Activated CD8-positive, alpha-beta T cell treated with anti-CD3 and anti-CD28 coated beads, Interleukin-2, amount 10 ng/mL, durations not matched to agents 7 days and 5 days (primary cell): ENCODE measurements at regions not wholly inside any gene's neighbourhood (a gene's known extent, or its start where the extent isn't known, plus 50 kb on each side); places are given as distances from the start of the nearest gene placed in this dataset.
A peak's percentile ranks its signal among the peaks of the same experiment; 100 is the strongest.

Source experiments
- ATAC-seq: fragments of 150-1000 bp; cut with Tn5 transposase; one replicate; pipeline ENCODE4 v1.10.0; 2021; ENCODE audit warnings: moderate library complexity
- CTCF ChIA-PET: fragments of 350-600 bp; sonication (Branson Sonifier 250); formaldehyde crosslinking; loops from one replicate; lab custom pipeline; 2021; ENCODE audit warnings: antibody characterized with exemption; lab: Charles Lee
- POLR2A ChIA-PET: fragments of 350-600 bp; sonication (Branson Sonifier 250); formaldehyde crosslinking; loops from one replicate; lab custom pipeline; 2021; ENCODE audit warnings: antibody characterized with exemption; lab: Charles Lee
- DNase-seq: peaks from one replicate; pipeline ENCODE4 v3.0.0-alpha.2; 2020
- H3K27ac Mint-ChIP-seq: one replicate; pipeline ENCODE4 v1.8.0; 2021; ENCODE audit warnings: mild to moderate bottlenecking, mixed read lengths
- H3K27me3 Mint-ChIP-seq: one replicate; pipeline ENCODE4 v1.8.0; 2021; ENCODE audit warnings: low read depth, mixed read lengths
- H3K36me3 Mint-ChIP-seq: one replicate; pipeline ENCODE4 v1.8.0; 2021; ENCODE audit warnings: low read depth, mixed read lengths
- H3K4me1 Mint-ChIP-seq: one replicate; pipeline ENCODE4 v1.8.0; 2021; ENCODE audit warnings: low read depth, mixed read lengths
- H3K4me3 Mint-ChIP-seq: one replicate; pipeline ENCODE4 v1.8.0; 2021; ENCODE audit warnings: mild to moderate bottlenecking, mixed read lengths
- H3K9me3 Mint-ChIP-seq: one replicate; pipeline ENCODE4 v1.8.0; 2022; ENCODE audit warnings: mixed read lengths; ENCODE audit not compliant: insufficient read depth

GRCh38 chr12:92436856-92437255 is 265.9 kb upstream of the PLEKHG7 start:
- ATAC-seq (no peak), DNase-seq (no peak)
- H3K27ac Mint-ChIP-seq, result no peak overlapping the region
- no peaks in the 10 kb centered on the region for H3K9me3 Mint-ChIP-seq
- CTCF ChIA-PET, result interaction anchor here (1.1 kb wide), 1 partner anchor 446 kb away, joined by 3 read pairs; no protein-coding TSS in a partner anchor
- POLR2A ChIA-PET, result no interaction called here
- peaks cover 9% of the 10 kb centered on the region for H3K4me1 Mint-ChIP-seq
- H3K27me3 Mint-ChIP-seq, result no peaks in the 10 kb centered on the region
- peaks cover 16% of the 10 kb centered on the region for H3K36me3 Mint-ChIP-seq
- no peak overlapping the region for H3K4me3 Mint-ChIP-seq

GRCh38 chr12:92434607-92435025 is 268.2 kb upstream of the PLEKHG7 start:
- Mint-ChIP-seq H3K9me3 (no peaks in the 10 kb centered on the region), H3K4me3 (no peak overlapping the region), H3K4me1 (peaks cover 19% of the 10 kb centered on the region), H3K36me3 (peaks cover 19% of the 10 kb centered on the region), H3K27me3 (no peaks in the 10 kb centered on the region), H3K27ac (no peak overlapping the region)
- ChIA-PET CTCF (no interaction called here), POLR2A (no interaction called here)
- DNase-seq (no peak), ATAC-seq (no peak)

DNA sequence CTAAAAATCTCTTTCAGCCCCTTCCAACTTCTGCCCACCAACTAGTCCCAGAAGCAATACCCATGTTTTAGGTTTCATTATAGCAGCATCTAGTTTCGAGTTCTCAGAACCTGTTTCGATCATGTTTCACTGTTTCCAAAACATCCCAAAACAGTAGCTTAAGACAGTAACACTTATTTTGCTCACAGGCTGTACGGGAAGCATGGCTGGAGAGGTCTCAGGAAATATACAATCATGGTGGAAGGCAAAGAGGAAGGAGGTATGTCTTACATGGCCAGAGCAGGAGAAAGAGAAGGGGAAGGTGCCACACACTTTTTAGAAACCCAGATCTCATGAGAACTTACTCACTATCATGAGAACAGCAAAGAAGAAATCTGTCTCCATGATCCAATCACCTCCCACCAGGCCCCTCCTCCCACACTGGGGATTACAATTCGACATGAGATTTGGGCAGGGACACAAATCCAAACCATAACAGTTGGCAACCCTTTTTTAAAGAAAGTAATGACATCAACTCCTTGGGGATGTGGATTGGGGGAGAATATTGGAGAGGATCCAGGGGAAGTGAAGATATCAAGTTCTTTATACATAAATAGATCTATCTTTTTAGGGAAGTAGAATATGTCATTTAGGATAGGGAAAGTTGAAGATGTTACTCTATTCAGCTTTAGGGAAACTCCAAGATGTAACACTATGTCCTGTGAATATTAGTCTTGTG is 269.9 kb upstream of the PLEKHG7 start:
- no peak overlapping the region for H3K4me3 Mint-ChIP-seq
- peaks cover 19% of the 10 kb centered on the region for H3K36me3 Mint-ChIP-seq
- no peak overlapping the region for H3K27ac Mint-ChIP-seq
- POLR2A ChIA-PET, result no interaction called here
- H3K27me3 Mint-ChIP-seq, result no peaks in the 10 kb centered on the region
- CTCF ChIA-PET, result interaction anchor here (1.4 to 1.8 kb wide), 2 partner anchors 8 to 10 kb away, joined by 3 to 7 read pairs; no protein-coding TSS in a partner anchor
- peaks cover 21% of the 10 kb centered on the region for H3K4me1 Mint-ChIP-seq
- DNase-seq (no peak), ATAC-seq (no peak)
- H3K9me3 Mint-ChIP-seq, result no peaks in the 10 kb centered on the region

GRCh38 chr12:92431146-92431545 is 271.6 kb upstream of the PLEKHG7 start:
- H3K4me3 Mint-ChIP-seq, result no peak overlapping the region
- no peaks in the 10 kb centered on the region for H3K9me3 Mint-ChIP-seq
- ChIA-PET CTCF (interaction anchor here (1.6 to 1.8 kb wide), 2 partner anchors 8 to 24 kb away, joined by 3 to 7 read pairs; no protein-coding TSS in a partner anchor), POLR2A (no interaction called here)
- peaks cover 17% of the 10 kb centered on the region for H3K36me3 Mint-ChIP-seq
- no peaks in the 10 kb centered on the region for H3K27me3 Mint-ChIP-seq
- H3K4me1 Mint-ChIP-seq, result peaks cover 20% of the 10 kb centered on the region
- DNase-seq (peak; percentile 62), ATAC-seq (peak; percentile 81)
- H3K27ac Mint-ChIP-seq, result no peak overlapping the region

DNA sequence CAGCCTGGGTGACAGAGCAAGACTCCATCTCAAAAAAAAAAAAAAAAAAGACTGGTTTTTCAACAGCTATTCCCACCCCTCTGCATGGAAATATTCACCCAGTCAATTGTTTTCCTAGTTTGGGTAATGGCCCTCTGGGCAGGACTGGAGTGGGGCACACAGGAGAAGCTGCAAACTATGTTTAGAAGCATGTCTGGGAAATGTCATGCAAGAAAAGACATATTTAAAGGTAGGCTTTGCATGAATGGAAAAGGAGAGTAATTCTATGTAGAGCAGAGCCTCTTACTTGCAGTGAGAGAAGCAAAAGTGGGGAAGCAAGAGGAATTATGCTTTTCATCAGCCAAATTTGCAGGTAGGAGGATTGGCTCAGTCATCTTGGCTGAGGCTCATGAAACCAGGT is 276.5 kb upstream of the PLEKHG7 start:
- no peaks in the 10 kb centered on the region for H3K27me3 Mint-ChIP-seq
- no peak for ATAC-seq
- no peak overlapping the region for H3K27ac Mint-ChIP-seq
- CTCF ChIA-PET, result no interaction called here
- peaks cover 7% of the 10 kb centered on the region for H3K4me1 Mint-ChIP-seq
- POLR2A ChIA-PET, result no interaction called here
- H3K36me3 Mint-ChIP-seq, result no peaks in the 10 kb centered on the region
- no peak overlapping the region for H3K4me3 Mint-ChIP-seq
- no peak for DNase-seq
- no peaks in the 10 kb centered on the region for H3K9me3 Mint-ChIP-seq

GRCh38 chr12:92425165-92425564 is 277.6 kb upstream of the PLEKHG7 start:
- Mint-ChIP-seq H3K9me3 (no peaks in the 10 kb centered on the region), H3K27ac (no peak overlapping the region), H3K4me1 (peaks cover 3% of the 10 kb centered on the region), H3K36me3 (no peaks in the 10 kb centered on the region), H3K27me3 (no peaks in the 10 kb centered on the region), H3K4me3 (no peak overlapping the region)
- no peak for ATAC-seq
- no peak for DNase-seq
- POLR2A ChIA-PET, result interaction anchor here (0.7 kb wide), 1 partner anchor 52 kb away, joined by 3 read pairs; no protein-coding TSS in a partner anchor
- CTCF ChIA-PET, result interaction anchor here (1.3 to 2.2 kb wide), 2 partner anchors 8 to 17 kb away, joined by 3 to 10 read pairs; no protein-coding TSS in a partner anchor

GRCh38 chr12:92424338-92424737 is 278.5 kb upstream of the PLEKHG7 start:
- Mint-ChIP-seq H3K4me1 (peaks cover 3% of the 10 kb centered on the region), H3K4me3 (no peak overlapping the region), H3K9me3 (no peaks in the 10 kb centered on the region), H3K27me3 (no peaks in the 10 kb centered on the region), H3K27ac (no peak overlapping the region), H3K36me3 (no peaks in the 10 kb centered on the region)
- CTCF ChIA-PET, result interaction anchor here (0.8 to 2.2 kb wide), 3 partner anchors 9 to 1042 kb away, joined by 3 to 10 read pairs (median 3); no protein-coding TSS in a partner anchor
- DNase-seq, result no peak
- ATAC-seq, result no peak
- POLR2A ChIA-PET, result no interaction called here

- DNase-seq (no peak), ATAC-seq (no peak)
- H3K9me3 Mint-ChIP-seq, result no peaks in the 10 kb centered on the region
- POLR2A ChIA-PET, result no interaction called here
- CTCF ChIA-PET, result interaction anchor here (1.3 kb wide), 1 partner anchor 13 kb away, joined by 3 read pairs; no protein-coding TSS in a partner anchor
- H3K27me3 Mint-ChIP-seq, result no peaks in the 10 kb centered on the region
- H3K36me3 Mint-ChIP-seq, result peaks cover under 1% of the 10 kb centered on the region
- H3K4me1 Mint-ChIP-seq, result no peaks in the 10 kb centered on the region
- no peak overlapping the region for H3K4me3 Mint-ChIP-seq
- H3K27ac Mint-ChIP-seq, result no peak overlapping the region
Measured at GRCh38 chr12:92421701-92422100, 276.1 kb upstream of the BTG1 start.

- no peak for DNase-seq
- ChIA-PET POLR2A (no interaction called here), CTCF (interaction anchor here (1.3 kb wide), 1 partner anchor 13 kb away, joined by 3 read pairs; no protein-coding TSS in a partner anchor)
- Mint-ChIP-seq H3K27me3 (no peaks in the 10 kb centered on the region), H3K4me3 (no peak overlapping the region), H3K4me1 (no peaks in the 10 kb centered on the region), H3K36me3 (peaks cover 3% of the 10 kb centered on the region), H3K9me3 (no peaks in the 10 kb centered on the region), H3K27ac (no peak overlapping the region)
- no peak for ATAC-seq
Measured at GRCh38 chr12:92421042-92421441, 275.4 kb upstream of the BTG1 start.

DNA sequence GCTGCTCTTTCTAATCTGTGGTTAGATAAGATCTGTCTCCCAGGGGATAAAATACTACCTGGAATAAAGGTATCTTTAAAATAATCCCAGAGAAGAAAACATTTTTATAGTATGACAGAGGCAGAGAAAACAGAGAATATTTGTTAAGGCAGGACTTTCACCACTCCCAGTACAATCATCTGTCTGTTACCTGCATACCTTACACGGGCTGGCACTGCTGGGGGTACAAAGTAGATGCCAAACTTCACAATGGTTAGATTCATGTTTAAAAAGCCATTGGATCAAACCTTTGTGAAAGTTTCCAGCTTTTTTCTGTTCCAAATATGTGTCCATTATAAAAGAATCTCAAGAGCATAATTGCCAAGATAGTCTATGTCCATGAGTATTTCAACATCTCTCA is 273.6 kb upstream of the BTG1 start:
- Mint-ChIP-seq H3K4me1 (no peaks in the 10 kb centered on the region), H3K27ac (no peak overlapping the region), H3K9me3 (no peaks in the 10 kb centered on the region), H3K27me3 (no peaks in the 10 kb centered on the region), H3K36me3 (peaks cover 3% of the 10 kb centered on the region), H3K4me3 (no peak overlapping the region)
- DNase-seq, result no peak
- ChIA-PET CTCF (no interaction called here), POLR2A (no interaction called here)
- ATAC-seq, result no peak

GRCh38 chr12:92418381-92418780 is 272.7 kb upstream of the BTG1 start:
- Mint-ChIP-seq H3K36me3 (peaks cover 3% of the 10 kb centered on the region), H3K4me3 (no peak overlapping the region), H3K4me1 (no peaks in the 10 kb centered on the region), H3K9me3 (no peaks in the 10 kb centered on the region), H3K27me3 (no peaks in the 10 kb centered on the region), H3K27ac (no peak overlapping the region)
- no peak for DNase-seq
- no peak for ATAC-seq
- POLR2A ChIA-PET, result no interaction called here
- CTCF ChIA-PET, result interaction anchor here (1.8 kb wide), 1 partner anchor 11 kb away, joined by 9 read pairs; no protein-coding TSS in a partner anchor

DNA sequence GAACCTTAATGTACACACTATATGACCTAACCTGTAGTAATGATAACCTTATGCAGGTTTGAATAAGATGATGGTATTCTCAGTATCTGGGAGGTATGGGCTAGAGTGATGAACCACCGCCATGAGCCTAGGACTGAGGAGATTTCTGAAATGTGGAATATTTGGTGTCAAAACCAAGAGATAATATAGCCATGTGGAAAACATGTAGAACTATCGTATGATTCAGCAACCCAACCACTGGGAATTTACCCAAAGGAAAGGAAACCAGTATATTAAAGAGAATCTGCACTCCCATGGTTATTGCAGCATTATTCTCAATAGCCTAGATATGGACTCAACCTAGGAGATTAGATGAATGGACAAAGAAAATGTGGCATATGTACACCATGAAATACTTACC is 271.7 kb upstream of the BTG1 start:
- Mint-ChIP-seq H3K36me3 (peaks cover 3% of the 10 kb centered on the region), H3K4me1 (no peaks in the 10 kb centered on the region), H3K27me3 (no peaks in the 10 kb centered on the region), H3K4me3 (no peak overlapping the region), H3K27ac (no peak overlapping the region), H3K9me3 (no peaks in the 10 kb centered on the region)
- no peak for ATAC-seq
- CTCF ChIA-PET, result interaction anchor here (1.1 to 1.8 kb wide), 2 partner anchors 10 to 150 kb away, joined by 4 to 9 read pairs; no protein-coding TSS in a partner anchor
- DNase-seq, result no peak
- POLR2A ChIA-PET, result no interaction called here
